ENCODE measurements at regions not wholly inside any gene's neighbourhood (a gene's known extent, or its start where the extent isn't known, plus 50 kb on each side); places are given as distances from the start of the nearest gene placed in this dataset.

DNA sequence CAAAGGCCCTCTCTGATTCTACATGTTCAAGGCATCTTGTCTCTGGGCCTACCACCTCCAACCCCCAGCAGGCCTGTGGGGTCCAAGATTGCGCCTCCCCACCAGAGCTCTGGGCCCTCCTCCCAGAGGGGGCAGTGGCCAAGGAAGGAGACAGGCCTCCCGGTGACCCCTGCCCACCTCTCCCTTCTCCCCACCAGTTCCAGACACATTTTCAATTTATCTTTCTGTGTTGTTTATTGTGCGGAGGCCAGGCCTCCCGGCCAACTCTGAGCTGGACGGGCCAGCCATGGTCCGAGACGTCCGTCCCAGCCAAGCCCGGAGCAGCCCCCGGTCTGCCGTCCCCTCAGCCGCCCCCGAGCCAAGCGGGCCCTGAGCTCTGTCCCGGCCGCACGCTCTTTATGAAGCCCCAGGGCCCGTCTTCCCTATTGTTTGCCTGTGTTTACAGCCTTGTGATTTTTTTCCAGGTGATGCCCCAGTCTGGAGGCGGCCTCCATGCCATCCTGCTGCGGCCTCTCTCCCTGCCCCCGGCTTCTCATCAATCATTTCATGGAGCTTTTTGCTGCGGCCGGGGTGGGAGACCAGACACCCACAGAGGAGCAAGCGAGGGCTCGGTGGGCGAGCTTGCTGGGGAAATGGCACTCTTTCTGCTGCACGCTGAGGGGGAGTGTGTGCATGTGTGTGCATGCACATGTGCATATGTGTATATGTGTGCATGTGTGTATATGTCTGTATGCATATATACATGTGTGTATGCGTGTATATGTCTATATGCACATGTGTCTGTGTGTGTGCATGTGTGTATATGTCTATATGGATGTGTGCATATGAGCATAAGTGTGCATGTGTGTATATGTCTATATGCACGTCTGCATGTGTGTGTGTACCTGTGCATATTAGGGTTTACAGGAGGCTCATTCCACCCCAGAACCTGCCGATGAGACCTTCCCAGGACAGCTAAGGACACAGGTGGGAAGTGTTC lies 52.7 kb upstream of the ELN start:
- ChIA-PET POLR2A (no interaction called here), CTCF (no interaction called here)
- Histone ChIP-seq H3K27ac (ENCODE audit: extremely low read depth, low read depth, low read length) (no peak overlapping the region), H3K4me1 (ENCODE audit: control insufficient read depth, insufficient read depth, low read length) (peaks cover 3% of the 10 kb centered on the region; the same call in 1 of the 2 replicates), H3K36me3 (ENCODE audit: control insufficient read depth in 2 of 2, insufficient read depth in 1 of 2, low read length in 2 of 2) (no peaks in the 10 kb centered on the region), H3K4me3 (ENCODE audit: low read depth, low read length) (no peak overlapping the region), H3K9me3 (ENCODE audit: control insufficient read depth, insufficient read depth, low read depth, low read length) (no peaks in the 10 kb centered on the region)
- TF ChIP-seq ZNF426 (tag by site-specific recombination; IDR thresholded peaks at IDR 0.05) (no peak), KLF10 (tag by site-specific recombination; IDR thresholded peaks at IDR 0.05) (no peak), EGR2 (tag by site-specific recombination; IDR thresholded peaks at IDR 0.05; ENCODE audit: low read depth) (peak; percentile 52)
- TF ChIP-seq, protein P1, sequence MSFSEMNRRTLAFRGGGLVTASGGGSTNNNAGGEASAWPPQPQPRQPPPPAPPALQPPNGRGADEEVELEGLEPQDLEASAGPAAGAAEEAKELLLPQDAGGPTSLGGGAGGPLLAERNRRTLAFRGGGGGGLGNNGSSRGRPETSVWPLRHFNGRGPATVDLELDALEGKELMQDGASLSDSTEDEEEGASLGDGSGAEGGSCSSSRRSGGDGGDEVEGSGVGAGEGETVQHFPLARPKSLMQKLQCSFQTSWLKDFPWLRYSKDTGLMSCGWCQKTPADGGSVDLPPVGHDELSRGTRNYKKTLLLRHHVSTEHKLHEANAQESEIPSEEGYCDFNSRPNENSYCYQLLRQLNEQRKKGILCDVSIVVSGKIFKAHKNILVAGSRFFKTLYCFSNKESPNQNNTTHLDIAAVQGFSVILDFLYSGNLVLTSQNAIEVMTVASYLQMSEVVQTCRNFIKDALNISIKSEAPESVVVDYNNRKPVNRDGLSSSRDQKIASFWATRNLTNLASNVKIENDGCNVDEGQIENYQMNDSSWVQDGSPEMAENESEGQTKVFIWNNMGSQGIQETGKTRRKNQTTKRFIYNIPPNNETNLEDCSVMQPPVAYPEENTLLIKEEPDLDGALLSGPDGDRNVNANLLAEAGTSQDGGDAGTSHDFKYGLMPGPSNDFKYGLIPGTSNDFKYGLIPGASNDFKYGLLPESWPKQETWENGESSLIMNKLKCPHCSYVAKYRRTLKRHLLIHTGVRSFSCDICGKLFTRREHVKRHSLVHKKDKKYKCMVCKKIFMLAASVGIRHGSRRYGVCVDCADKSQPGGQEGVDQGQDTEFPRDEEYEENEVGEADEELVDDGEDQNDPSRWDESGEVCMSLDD (tag by site-specific recombination; IDR thresholded peaks at IDR 0.05) = no peak
- TF ChIP-seq, protein P2, sequence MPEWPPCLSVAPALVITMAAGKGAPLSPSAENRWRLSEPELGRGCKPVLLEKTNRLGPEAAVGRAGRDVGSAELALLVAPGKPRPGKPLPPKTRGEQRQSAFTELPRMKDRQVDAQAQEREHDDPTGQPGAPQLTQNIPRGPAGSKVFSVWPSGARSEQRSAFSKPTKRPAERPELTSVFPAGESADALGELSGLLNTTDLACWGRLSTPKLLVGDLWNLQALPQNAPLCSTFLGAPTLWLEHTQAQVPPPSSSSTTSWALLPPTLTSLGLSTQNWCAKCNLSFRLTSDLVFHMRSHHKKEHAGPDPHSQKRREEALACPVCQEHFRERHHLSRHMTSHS (tag by site-specific recombination; IDR thresholded peaks at IDR 0.05) = no peak

DNA sequence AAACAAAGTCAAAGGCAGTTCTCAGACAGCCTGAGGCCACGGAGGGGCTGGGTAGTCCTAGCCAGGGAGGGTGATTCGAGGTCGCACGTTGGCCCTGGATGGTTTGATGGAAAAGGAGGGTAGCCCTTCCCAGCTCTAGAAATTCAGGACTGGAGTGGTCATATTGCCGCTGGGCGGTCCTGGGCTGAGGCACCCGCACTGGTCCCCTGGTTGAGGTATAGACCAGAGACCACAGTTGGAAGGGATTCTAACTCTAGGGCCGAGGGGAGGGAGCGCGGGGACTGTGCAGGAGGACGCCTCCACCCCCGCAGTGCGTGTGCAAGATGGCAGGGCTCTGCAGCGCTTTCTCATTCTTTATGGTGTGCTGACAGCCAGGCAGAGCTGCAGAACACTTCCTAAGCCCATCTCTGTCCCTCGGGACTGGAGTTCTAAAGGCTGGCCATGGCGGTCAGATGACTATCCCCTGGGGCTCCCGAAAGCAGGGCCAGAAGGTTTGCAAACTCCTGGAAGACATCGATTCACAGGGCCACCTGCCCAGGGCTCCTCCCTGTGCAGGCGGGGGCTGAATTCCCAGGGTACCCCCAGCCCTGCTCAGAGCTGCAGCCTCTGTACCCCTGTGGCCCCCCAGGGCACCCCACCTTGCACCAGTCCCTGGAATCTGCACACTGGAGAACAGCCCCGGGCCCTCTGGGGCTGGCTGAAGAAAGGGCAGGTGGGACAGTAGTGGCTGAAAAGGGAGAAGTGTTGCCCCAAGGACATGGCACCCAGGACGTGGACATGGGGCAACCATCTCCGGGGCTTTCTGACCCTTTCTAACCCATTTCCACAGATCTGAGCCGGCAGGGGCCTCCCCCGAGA lies 51.0 kb upstream of the ELN start:
- ChIA-PET CTCF (interaction anchor here (1.2 kb wide), 1 partner anchor 50 kb away, joined by 3 read pairs; no protein-coding TSS in a partner anchor), POLR2A (no interaction called here)
- H3K4me3 ChIP-seq (ENCODE audit: low read depth, low read length) = no peak overlapping the region
- TF ChIP-seq, protein P3, sequence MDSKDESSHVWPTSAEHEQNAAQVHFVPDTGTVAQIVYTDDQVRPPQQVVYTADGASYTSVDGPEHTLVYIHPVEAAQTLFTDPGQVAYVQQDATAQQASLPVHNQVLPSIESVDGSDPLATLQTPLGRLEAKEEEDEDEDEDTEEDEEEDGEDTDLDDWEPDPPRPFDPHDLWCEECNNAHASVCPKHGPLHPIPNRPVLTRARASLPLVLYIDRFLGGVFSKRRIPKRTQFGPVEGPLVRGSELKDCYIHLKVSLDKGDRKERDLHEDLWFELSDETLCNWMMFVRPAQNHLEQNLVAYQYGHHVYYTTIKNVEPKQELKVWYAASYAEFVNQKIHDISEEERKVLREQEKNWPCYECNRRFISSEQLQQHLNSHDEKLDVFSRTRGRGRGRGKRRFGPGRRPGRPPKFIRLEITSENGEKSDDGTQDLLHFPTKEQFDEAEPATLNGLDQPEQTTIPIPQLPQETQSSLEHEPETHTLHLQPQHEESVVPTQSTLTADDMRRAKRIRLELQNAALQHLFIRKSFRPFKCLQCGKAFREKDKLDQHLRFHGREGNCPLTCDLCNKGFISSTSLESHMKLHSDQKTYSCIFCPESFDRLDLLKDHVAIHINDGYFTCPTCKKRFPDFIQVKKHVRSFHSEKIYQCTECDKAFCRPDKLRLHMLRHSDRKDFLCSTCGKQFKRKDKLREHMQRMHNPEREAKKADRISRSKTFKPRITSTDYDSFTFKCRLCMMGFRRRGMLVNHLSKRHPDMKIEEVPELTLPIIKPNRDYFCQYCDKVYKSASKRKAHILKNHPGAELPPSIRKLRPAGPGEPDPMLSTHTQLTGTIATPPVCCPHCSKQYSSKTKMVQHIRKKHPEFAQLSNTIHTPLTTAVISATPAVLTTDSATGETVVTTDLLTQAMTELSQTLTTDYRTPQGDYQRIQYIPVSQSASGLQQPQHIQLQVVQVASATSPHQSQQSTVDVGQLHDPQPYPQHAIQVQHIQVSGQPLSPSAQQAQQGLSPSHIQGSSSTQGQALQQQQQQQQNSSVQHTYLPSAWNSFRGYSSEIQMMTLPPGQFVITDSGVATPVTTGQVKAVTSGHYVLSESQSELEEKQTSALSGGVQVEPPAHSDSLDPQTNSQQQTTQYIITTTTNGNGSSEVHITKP (tag by site-specific recombination; IDR thresholded peaks at IDR 0.05) = 0 out of 2 replicates have a peak, but pooled peaks have one; percentile 30
- TF ChIP-seq HOXC10 (CRISPR knock-in tag; IDR thresholded peaks at IDR 0.05) = no peak
- no peaks in the 10 kb centered on the region for H3K9me3 ChIP-seq (ENCODE audit: control insufficient read depth, insufficient read depth, low read depth, low read length)
- H3K27ac ChIP-seq (ENCODE audit: extremely low read depth, low read depth, low read length) = no peak overlapping the region
- no peaks in the 10 kb centered on the region for H3K36me3 ChIP-seq (ENCODE audit: control insufficient read depth in 2 of 2, insufficient read depth in 1 of 2, low read length in 2 of 2)
- peaks cover 3% of the 10 kb centered on the region; the same call in 1 of the 2 replicates for H3K4me1 ChIP-seq (ENCODE audit: control insufficient read depth, insufficient read depth, low read length)

All from HEK293 (cell line).